ENCODE measurements at regions not wholly inside any gene's neighbourhood (a gene's known extent, or its start where the extent isn't known, plus 50 kb on each side); places are given as distances from the start of the nearest gene placed in this dataset.

- TF ChIP-seq POLR2A (IDR thresholded peaks at IDR 0.05) (no peak), CTCF (IDR thresholded peaks at IDR 0.05) (no peak)
Observed at GRCh38 chr15:91535856-91536500, 317.5 kb upstream of the SLCO3A1 start.
